ENCODE measurements at regions not wholly inside any gene's neighbourhood (a gene's known extent, or its start where the extent isn't known, plus 50 kb on each side); places are given as distances from the start of the nearest gene placed in this dataset.

GRCh38 chr6:96460052-96460700 is 61.4 kb upstream of the UFL1 start:
- intact Hi-C loops (cut with micrococcal nuclease), result loop anchor here (10.0 kb wide), 1 partner anchor 155 kb away; no protein-coding TSS in a partner anchor

GRCh38 chr6:96465321-96465903 is 56.2 kb upstream of the UFL1 start:
- intact Hi-C loops (cut with micrococcal nuclease), result loop anchor here (5.0 to 10.0 kb wide), 2 partner anchors 161 to 888 kb away; partner anchors contain the start of gene MANEA

GRCh38 chr6:96466147-96466863 is 55.3 kb upstream of the UFL1 start:
- intact Hi-C loops (cut with micrococcal nuclease), result loop anchor here (1.0 to 10.0 kb wide), 3 partner anchors 55 to 889 kb away; partner anchors contain the start of genes MANEA and UFL1

- intact Hi-C loops (cut with micrococcal nuclease), result loop anchor here (5.0 to 10.0 kb wide), 2 partner anchors 163 to 891 kb away; partner anchors contain the start of gene MANEA
Measured at GRCh38 chr6:96467814-96468213, 53.8 kb upstream of the UFL1 start.

GRCh38 chr6:96468281-96468680 is 53.3 kb upstream of the UFL1 start:
- intact Hi-C loops (cut with micrococcal nuclease), result loop anchor here (5.0 to 10.0 kb wide), 2 partner anchors 163 to 891 kb away; partner anchors contain the start of gene MANEA

- intact Hi-C loops (cut with micrococcal nuclease), result loop anchor here (5.0 to 10.0 kb wide), 2 partner anchors 164 to 891 kb away; partner anchors contain the start of gene MANEA
Measured at GRCh38 chr6:96468681-96469224, 52.9 kb upstream of the UFL1 start.

- intact Hi-C loops (cut with micrococcal nuclease), result loop anchor here (5.0 to 10.0 kb wide), 2 partner anchors 165 to 892 kb away; partner anchors contain the start of gene MANEA
Measured at GRCh38 chr6:96469312-96469711, 52.3 kb upstream of the UFL1 start.

- intact Hi-C loops (cut with micrococcal nuclease), result no loop called here
Measured at GRCh38 chr6:96470296-96470695, 51.3 kb upstream of the UFL1 start.
